ENCODE measurements at regions not wholly inside any gene's neighbourhood (a gene's known extent, or its start where the extent isn't known, plus 50 kb on each side); places are given as distances from the start of the nearest gene placed in this dataset.

GRCh38 chr1:109823543-109824348 is 60.0 kb upstream of the EPS8L3 start:
- TF ChIP-seq CTCF (IDR thresholded peaks at IDR 0.05), result no peak
- no peak for TF ChIP-seq ZNF423 (CRISPR knock-in tag; IDR thresholded peaks at IDR 0.05)
- TF ChIP-seq, protein P1, sequence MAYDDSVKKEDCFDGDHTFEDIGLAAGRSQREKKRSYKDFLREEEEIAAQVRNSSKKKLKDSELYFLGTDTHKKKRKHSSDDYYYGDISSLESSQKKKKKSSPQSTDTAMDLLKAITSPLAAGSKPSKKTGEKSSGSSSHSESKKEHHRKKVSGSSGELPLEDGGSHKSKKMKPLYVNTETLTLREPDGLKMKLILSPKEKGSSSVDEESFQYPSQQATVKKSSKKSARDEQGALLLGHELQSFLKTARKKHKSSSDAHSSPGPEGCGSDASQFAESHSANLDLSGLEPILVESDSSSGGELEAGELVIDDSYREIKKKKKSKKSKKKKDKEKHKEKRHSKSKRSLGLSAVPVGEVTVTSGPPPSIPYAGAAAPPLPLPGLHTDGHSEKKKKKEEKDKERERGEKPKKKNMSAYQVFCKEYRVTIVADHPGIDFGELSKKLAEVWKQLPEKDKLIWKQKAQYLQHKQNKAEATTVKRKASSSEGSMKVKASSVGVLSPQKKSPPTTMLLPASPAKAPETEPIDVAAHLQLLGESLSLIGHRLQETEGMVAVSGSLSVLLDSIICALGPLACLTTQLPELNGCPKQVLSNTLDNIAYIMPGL (CRISPR knock-in tag; IDR thresholded peaks at IDR 0.05), result no peak
